HEK293 (cell line): ENCODE measurements at regions not wholly inside any gene's neighbourhood (a gene's known extent, or its start where the extent isn't known, plus 50 kb on each side); places are given as distances from the start of the nearest gene placed in this dataset.

Experiments
- PRDM1 ChIP-seq: fragments of 450-650 bp; formaldehyde crosslinking; IDR thresholded peaks from 2 replicates; pipeline ENCODE4; 2016; ENCODE audit warnings: missing biosample characterization, missing genetic modification characterization
- ZBTB21 ChIP-seq: fragments of 450-650 bp; formaldehyde crosslinking; IDR thresholded peaks from 2 replicates; pipeline ENCODE4 v1.5.1; 2017; ENCODE audit warnings: missing biosample characterization, missing genetic modification characterization
- ZBTB8A ChIP-seq: fragments of 450-650 bp; formaldehyde crosslinking; IDR thresholded peaks from 2 replicates; pipeline ENCODE4 v1.5.1; 2016; ENCODE audit warnings: missing biosample characterization, missing genetic modification characterization
- ZNF274 ChIP-seq, 2 experiments: fragments of 200-500 bp in 1 of 2; fragments of 450-650 bp in 1 of 2; sonication (Bioruptor generic) in 1 of 2; formaldehyde crosslinking in 1 of 2; IDR thresholded peaks; 2 replicates each; pipeline versions ENCODE4 v1.5.1 to v1.6.1; 2014 to 2016; ENCODE audit warnings: borderline replicate concordance in 1 of 2, inconsistent platforms in 1 of 2, low read length in 1 of 2, missing biosample characterization in 1 of 2, missing genetic modification characterization in 1 of 2
- ZNF76 ChIP-seq: fragments of 450-650 bp; formaldehyde crosslinking; IDR thresholded peaks from 2 replicates; pipeline ENCODE4; 2016; ENCODE audit warnings: low read depth, missing biosample characterization, missing genetic modification characterization, borderline replicate concordance
- TF ChIP-seq, protein P1 (sequence below): fragments of 450-650 bp; formaldehyde crosslinking; IDR thresholded peaks from 2 replicates; pipeline ENCODE4 v1.5.1; 2016; ENCODE audit warnings: missing biosample characterization, missing genetic modification characterization
- TF ChIP-seq, protein P2 (sequence below): fragments of 450-650 bp; formaldehyde crosslinking; IDR thresholded peaks from 2 replicates; pipeline ENCODE4 v1.5.1; 2017; ENCODE audit warnings: missing biosample characterization, mild to moderate bottlenecking, missing genetic modification characterization, moderate library complexity
- TF ChIP-seq, protein P3 (sequence below): fragments of 450-650 bp; formaldehyde crosslinking; IDR thresholded peaks from 2 replicates; pipeline ENCODE4 v1.5.1; 2016; ENCODE audit warnings: missing biosample characterization, missing genetic modification characterization
- TF ChIP-seq, protein P4 (sequence below): fragments of 450-650 bp; formaldehyde crosslinking; optimal IDR thresholded peaks from 2 replicates; pipeline ENCODE3; 2016; ENCODE audit warnings: missing biosample characterization, mild to moderate bottlenecking, missing genetic modification characterization
- TF ChIP-seq, protein P5 (sequence below): fragments of 450-650 bp; IDR thresholded peaks from 2 replicates; pipeline ENCODE4 v1.5.1; 2018; ENCODE audit warnings: missing biosample characterization, missing genetic modification characterization

DNA sequence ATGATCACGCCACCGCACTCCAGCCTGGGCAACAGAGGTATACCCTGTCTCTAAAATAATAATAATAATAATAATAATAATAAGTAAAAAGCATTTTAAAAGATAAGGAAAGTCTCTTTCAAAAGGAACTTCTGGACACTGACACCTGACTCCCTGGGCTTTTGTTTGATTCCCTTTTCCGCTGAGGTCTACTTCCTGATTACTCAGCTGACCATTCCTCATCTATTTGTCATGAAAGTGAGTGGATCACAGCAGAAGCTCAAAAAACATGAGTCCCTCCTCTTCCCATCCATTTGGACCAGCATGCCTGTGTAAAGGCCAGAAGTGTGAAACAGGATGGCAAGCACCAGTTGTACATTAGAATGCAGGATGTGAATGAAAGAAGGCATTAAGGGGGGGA lies 61.1 kb upstream of the FBXO28 start:
- TF ChIP-seq, protein P1, sequence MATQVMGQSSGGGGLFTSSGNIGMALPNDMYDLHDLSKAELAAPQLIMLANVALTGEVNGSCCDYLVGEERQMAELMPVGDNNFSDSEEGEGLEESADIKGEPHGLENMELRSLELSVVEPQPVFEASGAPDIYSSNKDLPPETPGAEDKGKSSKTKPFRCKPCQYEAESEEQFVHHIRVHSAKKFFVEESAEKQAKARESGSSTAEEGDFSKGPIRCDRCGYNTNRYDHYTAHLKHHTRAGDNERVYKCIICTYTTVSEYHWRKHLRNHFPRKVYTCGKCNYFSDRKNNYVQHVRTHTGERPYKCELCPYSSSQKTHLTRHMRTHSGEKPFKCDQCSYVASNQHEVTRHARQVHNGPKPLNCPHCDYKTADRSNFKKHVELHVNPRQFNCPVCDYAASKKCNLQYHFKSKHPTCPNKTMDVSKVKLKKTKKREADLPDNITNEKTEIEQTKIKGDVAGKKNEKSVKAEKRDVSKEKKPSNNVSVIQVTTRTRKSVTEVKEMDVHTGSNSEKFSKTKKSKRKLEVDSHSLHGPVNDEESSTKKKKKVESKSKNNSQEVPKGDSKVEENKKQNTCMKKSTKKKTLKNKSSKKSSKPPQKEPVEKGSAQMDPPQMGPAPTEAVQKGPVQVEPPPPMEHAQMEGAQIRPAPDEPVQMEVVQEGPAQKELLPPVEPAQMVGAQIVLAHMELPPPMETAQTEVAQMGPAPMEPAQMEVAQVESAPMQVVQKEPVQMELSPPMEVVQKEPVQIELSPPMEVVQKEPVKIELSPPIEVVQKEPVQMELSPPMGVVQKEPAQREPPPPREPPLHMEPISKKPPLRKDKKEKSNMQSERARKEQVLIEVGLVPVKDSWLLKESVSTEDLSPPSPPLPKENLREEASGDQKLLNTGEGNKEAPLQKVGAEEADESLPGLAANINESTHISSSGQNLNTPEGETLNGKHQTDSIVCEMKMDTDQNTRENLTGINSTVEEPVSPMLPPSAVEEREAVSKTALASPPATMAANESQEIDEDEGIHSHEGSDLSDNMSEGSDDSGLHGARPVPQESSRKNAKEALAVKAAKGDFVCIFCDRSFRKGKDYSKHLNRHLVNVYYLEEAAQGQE = no peak
- TF ChIP-seq, protein P2, sequence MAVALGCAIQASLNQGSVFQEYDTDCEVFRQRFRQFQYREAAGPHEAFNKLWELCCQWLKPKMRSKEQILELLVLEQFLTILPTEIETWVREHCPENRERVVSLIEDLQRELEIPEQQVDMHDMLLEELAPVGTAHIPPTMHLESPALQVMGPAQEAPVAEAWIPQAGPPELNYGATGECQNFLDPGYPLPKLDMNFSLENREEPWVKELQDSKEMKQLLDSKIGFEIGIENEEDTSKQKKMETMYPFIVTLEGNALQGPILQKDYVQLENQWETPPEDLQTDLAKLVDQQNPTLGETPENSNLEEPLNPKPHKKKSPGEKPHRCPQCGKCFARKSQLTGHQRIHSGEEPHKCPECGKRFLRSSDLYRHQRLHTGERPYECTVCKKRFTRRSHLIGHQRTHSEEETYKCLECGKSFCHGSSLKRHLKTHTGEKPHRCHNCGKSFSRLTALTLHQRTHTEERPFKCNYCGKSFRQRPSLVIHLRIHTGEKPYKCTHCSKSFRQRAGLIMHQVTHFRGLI = no peak
- TF ChIP-seq, protein P3, sequence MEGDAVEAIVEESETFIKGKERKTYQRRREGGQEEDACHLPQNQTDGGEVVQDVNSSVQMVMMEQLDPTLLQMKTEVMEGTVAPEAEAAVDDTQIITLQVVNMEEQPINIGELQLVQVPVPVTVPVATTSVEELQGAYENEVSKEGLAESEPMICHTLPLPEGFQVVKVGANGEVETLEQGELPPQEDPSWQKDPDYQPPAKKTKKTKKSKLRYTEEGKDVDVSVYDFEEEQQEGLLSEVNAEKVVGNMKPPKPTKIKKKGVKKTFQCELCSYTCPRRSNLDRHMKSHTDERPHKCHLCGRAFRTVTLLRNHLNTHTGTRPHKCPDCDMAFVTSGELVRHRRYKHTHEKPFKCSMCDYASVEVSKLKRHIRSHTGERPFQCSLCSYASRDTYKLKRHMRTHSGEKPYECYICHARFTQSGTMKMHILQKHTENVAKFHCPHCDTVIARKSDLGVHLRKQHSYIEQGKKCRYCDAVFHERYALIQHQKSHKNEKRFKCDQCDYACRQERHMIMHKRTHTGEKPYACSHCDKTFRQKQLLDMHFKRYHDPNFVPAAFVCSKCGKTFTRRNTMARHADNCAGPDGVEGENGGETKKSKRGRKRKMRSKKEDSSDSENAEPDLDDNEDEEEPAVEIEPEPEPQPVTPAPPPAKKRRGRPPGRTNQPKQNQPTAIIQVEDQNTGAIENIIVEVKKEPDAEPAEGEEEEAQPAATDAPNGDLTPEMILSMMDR = no peak
- TF ChIP-seq ZNF274 (IDR thresholded peaks at IDR 0.05; ENCODE audit: low read length) = no peak
- no peak for TF ChIP-seq ZNF274 (tag by site-specific recombination; IDR thresholded peaks at IDR 0.05; ENCODE audit: borderline replicate concordance)
- TF ChIP-seq ZBTB21 = no peak
- no peak for TF ChIP-seq ZBTB8A (tag by site-specific recombination)
- no peak for TF ChIP-seq PRDM1 (tag by site-specific recombination)
- no peak for TF ChIP-seq ZNF76 (tag by site-specific recombination)
- TF ChIP-seq, protein P4, sequence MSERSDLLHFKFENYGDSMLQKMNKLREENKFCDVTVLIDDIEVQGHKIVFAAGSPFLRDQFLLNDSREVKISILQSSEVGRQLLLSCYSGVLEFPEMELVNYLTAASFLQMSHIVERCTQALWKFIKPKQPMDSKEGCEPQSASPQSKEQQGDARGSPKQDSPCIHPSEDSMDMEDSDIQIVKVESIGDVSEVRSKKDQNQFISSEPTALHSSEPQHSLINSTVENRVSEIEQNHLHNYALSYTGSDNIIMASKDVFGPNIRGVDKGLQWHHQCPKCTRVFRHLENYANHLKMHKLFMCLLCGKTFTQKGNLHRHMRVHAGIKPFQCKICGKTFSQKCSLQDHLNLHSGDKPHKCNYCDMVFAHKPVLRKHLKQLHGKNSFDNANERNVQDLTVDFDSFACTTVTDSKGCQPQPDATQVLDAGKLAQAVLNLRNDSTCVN (tag by site-specific recombination) = no peak
- TF ChIP-seq, protein P5, sequence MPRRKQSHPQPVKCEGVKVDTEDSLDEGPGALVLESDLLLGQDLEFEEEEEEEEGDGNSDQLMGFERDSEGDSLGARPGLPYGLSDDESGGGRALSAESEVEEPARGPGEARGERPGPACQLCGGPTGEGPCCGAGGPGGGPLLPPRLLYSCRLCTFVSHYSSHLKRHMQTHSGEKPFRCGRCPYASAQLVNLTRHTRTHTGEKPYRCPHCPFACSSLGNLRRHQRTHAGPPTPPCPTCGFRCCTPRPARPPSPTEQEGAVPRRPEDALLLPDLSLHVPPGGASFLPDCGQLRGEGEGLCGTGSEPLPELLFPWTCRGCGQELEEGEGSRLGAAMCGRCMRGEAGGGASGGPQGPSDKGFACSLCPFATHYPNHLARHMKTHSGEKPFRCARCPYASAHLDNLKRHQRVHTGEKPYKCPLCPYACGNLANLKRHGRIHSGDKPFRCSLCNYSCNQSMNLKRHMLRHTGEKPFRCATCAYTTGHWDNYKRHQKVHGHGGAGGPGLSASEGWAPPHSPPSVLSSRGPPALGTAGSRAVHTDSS (tag by site-specific recombination) = no peak
